NCI-H187 treated with DMSO at 0.1 percent for 48 hours (cell line): ENCODE measurements at regions not wholly inside any gene's neighbourhood (a gene's known extent, or its start where the extent isn't known, plus 50 kb on each side); places are given as distances from the start of the nearest gene placed in this dataset.
"Not testable (repeated sequence)": the region's sequence is repeated elsewhere in the genome, so short reads cannot be mapped to it uniquely, and the experiment has no call there.

ENCODE experiments used
- DNase-seq: peaks from one replicate; lab custom pipeline; 2025; lab: John Stamatoyannopoulos, UW

GRCh38 chr3:106025151-106025722 is 156.4 kb upstream of the CBLB start:
- no peak for DNase-seq

DNA sequence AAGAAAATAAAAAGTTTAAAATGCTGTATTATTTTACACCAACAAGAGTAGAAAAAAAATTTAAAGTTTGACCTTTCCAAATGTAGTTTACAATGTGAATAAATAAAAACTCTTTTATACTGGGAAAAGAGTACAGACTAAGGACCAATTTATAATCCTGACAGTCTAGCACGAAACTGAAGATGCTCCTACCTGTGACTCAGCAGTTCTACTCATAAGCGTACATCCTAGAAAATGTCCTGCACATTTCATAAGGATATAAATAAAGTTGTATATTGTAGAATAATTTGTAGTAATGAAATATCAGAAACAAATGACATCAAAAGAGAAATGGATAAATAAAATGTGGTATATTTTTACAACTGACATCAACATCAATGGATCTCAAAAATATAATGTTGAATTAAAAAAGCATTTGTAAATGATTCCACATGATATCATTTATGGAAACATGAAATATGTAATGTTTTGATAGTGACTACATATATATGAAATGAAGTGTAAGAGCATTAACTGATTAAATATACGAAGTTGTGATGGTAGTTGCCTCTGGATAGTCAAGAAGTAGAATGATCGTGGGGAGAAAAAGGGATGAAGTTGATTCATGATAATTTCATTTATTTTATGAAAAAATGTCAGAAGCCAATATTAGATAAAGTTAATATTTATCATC is 161.3 kb upstream of the CBLB start:
- DNase-seq = no peak

GRCh38 chr3:106030627-106030963 is 161.8 kb upstream of the CBLB start:
- no peak for DNase-seq

DNA sequence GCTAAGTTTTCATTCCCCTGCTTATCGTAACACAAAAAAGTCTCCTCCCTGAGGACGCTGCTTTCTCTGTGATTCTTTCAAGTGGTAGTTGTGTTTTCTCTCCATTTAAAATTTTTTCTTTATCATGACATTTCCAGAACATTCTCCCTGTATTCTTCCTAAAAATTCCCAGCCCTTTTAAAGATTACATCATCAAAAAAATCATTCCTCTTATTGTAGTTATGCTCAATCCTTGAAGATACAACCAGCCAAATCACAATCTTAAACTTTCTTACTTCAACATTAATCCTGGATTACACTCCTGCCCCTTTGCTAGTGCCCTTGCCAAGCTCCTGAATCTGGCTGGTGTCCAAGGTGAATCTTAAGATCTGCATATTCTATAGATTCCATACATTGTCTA is 163.7 kb upstream of the CBLB start:
- DNase-seq = no peak

DNA sequence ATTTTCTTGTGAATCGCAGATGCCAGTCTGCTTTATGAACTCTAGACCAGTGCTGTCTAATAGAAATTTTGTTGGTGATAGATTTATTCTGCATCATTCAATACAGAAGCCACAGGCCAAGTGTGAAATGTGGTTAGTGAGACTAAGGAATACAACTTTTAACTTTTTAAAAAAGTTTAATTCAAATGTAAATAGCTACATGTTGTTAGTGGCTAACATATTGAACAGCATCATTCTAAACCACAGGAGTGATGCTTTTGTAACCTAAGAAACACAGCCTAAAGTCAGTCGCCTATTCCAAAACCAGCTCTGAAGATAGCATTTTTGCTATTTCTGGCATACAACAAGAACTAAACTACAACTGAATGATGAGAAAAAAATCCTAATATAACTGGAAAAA is 164.8 kb upstream of the CBLB start:
- DNase-seq = no peak

- no peak for DNase-seq
Observed at GRCh38 chr3:106034313-106034712, 165.5 kb upstream of the CBLB start.

GRCh38 chr3:106035619-106036018 is 166.8 kb upstream of the CBLB start:
- no peak for DNase-seq

DNA sequence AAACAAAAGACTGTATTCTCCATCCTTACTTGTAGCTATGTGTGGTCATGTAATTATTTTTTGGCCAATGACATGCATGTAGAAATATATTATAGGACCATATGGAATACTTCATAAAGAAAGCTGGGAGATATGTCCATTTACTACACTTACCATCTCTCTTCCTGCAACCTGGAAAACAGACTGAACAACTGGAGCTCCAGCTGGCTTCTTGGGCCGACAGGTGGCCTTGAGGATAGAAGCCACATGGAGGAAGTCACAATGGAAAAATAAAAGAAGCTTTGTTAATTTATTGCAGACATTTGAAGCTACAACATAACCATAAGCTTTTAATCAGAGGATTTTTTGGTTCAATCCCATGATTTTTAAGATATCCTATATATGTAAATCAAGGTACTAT is 167.9 kb upstream of the CBLB start:
- no peak for DNase-seq

DNA sequence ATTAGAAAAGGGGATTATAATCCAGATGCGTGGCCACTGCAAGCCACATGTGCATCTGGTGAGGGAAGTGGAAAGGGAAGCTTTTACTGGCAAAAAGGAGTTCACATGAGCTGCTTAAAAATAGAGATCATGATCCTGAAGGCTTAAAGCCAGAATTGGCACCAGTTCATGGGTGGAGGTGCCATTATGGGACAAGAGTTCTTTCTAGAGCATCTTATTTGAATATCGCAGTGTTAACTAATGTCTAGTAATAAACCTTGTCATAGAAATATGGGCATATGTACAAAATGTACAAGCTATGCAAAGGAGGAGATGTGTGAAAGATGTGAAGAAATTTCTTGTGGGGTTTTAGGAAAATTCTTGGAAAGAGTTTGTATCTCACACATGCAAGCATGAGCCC is 178.4 kb upstream of the CBLB start:
- DNase-seq = no peak

DNA sequence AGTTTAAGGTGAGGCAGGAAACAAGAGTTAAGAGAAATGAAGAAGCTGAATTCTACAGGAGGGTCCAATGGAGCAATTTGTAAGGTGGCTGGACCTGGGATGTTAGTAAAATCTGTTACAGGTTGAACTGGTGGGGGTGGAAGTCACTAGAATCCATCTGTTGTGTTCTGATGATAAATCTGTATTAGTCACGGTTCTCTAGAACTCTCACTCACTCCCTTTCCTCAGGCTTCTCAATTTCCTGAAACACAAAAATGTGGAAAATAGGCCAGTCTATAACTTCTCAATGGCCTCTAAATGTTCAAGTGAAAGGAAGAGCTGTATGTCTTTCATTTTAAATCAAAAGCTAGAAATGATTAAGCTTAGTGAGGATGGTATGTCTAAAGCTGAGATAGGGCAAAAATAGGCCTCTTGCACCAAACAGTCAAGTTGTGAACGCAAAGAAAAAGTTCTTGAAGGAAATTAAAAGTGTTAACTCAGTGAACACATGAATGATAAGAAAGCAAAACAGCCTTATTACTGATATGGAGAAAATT is 180.2 kb upstream of the CBLB start:
- no peak for DNase-seq

- no peak for DNase-seq
Observed at GRCh38 chr3:106049821-106050220, 181.0 kb upstream of the CBLB start.

DNA sequence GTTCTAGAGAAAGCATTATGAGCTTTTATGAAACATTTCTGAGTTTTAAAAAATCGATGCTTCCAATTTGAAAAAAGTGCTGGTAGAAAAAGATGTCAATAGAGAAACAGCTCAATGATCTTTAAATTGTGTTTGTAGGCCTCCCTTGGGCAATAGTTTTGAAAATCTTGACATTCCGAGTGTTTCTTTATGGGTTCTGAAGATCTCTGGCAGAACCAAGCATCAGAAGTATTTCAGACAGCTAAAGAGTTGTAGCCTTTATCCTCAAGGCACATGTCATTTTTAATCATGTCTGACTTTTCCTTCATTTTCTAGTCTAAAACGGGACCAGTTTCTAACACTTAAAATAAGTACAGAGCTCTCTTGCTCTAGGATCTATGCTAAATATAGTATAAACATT is 188.1 kb upstream of the CBLB start:
- no peak for DNase-seq

DNA sequence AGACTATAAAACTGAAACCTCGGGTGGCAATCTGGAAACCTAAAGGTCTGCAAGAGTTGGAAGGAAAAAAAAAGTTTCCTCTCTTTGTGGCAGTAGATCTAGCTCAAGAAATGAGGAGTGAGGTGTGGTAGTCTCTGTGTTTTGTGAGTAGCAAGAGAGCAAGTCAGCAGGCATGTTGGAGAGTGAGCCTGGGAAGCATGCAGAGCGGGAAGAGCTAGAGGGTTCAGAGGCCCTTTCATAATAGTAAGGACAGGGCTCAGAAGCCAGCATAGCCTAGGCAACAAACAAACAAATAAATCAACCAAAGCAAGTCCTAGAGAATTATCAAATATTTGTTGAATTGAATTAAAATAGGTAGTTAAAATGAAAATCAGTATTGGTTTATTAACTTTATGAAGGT is 189.7 kb upstream of the CBLB start:
- no peak for DNase-seq

- DNase-seq = no peak
Observed at GRCh38 chr3:106059953-106060517, 191.2 kb upstream of the CBLB start.

DNA sequence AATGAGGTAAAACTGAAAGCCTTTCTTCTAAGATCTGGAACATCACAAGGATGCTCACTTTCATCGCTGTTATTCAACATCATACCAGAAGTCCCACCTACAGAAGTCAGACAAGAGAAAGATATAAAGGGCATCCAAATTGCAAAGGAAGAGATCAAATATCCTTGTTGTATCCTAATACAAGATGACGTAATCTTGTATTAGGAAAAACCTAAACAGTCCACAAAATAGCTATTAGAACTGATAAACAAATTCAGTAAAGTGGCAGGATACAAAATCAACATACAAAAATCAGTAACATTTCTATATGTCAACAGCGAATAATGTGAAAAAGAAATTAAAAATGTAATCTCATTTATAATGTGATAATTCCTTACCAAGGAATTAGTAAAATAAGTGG is 195.1 kb upstream of the CBLB start:
- DNase-seq = no peak

DNA sequence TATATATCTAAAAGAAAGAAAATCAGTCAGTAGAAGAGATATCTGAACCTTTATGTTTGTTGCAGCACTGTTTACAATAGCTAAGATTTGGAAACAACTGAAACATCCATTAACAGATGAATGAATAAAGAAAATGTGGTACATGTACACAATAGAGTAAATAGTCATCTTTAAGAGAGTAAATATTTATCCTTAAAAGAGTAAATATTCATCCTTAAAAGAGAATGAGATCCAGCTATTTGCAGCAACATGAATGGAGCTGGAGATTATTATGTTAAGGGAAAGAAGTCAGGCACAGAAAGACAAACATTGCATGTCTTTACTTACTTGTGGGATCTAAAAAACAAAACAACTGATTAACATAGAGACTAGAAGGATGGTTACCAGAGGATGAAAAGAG is 197.0 kb upstream of the CBLB start:
- DNase-seq = no peak

GRCh38 chr3:106067711-106068110 is 198.9 kb upstream of the CBLB start:
- DNase-seq = no peak

- DNase-seq = no peak
Observed at GRCh38 chr3:106068381-106068780, 199.6 kb upstream of the CBLB start.

DNA sequence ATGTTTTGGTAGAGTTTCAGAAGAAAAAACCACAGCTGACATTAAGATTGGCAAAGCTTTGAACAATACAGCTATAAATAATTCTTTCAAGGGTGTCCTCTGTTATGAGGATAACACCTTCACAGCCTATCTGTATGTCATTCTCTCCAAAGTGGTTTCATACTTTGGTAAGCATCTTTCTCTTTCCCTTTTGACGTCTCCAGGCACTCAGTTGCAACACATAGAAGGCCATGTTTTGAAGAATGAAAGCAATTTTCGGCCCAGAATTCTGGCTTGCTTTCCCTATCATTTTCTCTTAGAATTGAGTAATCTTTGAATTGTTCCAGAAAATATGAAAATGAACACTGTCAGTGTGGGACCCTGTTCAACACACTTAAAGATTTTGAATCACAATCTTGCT is 200.0 kb upstream of the CBLB start:
- no peak for DNase-seq

DNA sequence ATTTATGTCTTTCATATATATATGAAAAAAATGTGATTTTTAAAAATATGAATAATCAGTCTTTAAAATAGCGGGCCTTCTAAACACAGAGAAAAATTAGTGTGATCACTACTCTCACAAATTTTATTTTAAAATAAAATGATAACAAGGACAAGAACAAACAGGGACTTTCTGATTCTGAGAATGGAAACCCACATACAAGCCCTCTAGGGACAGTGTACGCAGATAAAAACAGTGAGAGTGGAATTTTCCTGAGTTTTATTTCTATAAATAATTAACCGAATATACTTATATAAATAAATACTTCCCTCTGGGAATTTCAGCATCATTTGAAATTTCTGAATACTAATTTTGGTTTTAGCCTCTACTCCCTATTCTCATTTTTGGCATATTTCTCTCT is 201.4 kb upstream of the CBLB start:
- no peak for DNase-seq

- no peak for DNase-seq
Observed at GRCh38 chr3:106071306-106071705, 202.5 kb upstream of the CBLB start.

DNA sequence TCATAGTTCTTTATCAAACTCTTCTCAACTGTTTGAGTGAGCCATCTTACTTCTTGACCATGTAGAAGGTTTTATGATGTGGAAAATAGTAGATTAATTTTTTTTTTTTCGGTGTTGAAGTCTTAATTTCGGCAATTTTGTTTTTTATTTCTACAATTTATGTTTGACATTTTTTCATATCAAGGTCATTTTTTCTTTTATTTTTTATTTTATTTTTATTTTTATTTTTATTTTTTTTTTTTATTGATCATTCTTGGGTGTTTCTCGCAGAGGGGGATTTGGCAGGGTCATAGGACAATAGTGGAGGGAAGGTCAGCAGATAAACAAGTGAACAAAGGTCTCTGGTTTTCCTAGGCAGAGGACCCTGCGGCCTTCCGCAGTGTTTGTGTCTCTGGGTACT is 203.8 kb upstream of the CBLB start:
- DNase-seq = not testable (repeated sequence)

GRCh38 chr3:106073806-106074205 is 205.0 kb upstream of the CBLB start:
- DNase-seq = not testable (repeated sequence)

- DNase-seq = not testable (repeated sequence)
Observed at GRCh38 chr3:106075731-106076130, 206.9 kb upstream of the CBLB start.
